ENCODE measurements at regions not wholly inside any gene's neighbourhood (a gene's known extent, or its start where the extent isn't known, plus 50 kb on each side); places are given as distances from the start of the nearest gene placed in this dataset.

DNA sequence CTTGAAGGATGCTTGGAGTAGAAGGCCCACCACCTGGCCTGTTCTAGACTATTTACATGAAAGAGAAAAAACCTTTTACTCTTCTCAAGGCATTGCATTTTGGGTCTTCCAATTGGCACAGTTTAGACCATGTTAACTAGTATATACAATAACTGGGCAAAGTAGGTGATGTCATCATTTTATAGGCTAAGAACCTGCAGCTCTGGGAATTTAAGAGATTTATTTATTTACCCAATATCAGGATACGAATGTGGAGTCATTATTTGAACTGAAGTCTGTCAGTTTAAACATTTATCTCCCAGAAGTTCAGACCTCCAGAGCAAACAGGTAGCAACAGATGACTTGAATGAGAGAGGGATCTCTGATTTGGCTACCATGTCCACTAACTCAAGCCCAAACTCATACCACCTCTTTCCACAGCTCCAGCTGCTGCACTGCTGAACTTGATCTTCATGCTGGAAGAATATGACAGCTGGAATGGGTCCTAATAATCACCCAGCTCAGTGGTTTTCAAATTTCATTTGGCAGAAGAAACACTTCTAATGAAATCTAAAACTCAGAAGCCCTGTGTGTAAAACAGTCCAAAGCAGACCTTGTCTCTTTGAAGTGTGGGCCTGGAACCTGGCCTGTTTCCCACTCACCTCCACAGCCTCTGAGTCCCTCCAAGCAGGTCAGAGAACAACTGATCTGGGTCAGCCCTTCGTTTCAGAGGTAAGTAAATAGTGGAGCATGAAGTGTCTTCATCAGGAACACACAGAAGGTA is 179.2 kb downstream of the EMP1 start:
- ATAC-seq (ENCODE audit: insufficient read depth, low FRiP score) = no peak
- Histone ChIP-seq H3K4me1 (ENCODE audit: control insufficient read depth in 5 of 5, insufficient read depth in 5 of 5, low read length in 5 of 5) (peaks cover 4 to 32% (median 11%) of the 10 kb centered on the region in 5 donors), H3K9me3 (ENCODE audit: control insufficient read depth in 4 of 4, insufficient read depth in 3 of 4, low read length in 3 of 4) (peaks cover 0 to 6% (median 2%) of the 10 kb centered on the region in 4 donors), H3K9ac (ENCODE audit: insufficient read depth in 1 of 2, low read length in 2 of 2) (no peak overlapping the region), H3K36me3 (ENCODE audit: control insufficient read depth in 4 of 4, insufficient read depth in 4 of 4, low read length in 4 of 4) (no peaks in the 10 kb centered on the region), H3K27ac (ENCODE audit: low read depth in 1 of 2, low read length in 1 of 2) (no peak overlapping the region), H3K27me3 (ENCODE audit: control insufficient read depth in 3 of 3, insufficient read depth in 3 of 3, low read length in 2 of 3) (peaks cover 0 to 9% (median 0%) of the 10 kb centered on the region in 3 donors), H3K4me3 (no peak overlapping the region)
- 43 to 70% methylated on average over 2 of the region's 2 CpGs for WGBS, 2 donors
- DNase-seq = peak; percentile 24 to 76 (median 65)
- no peak for TF ChIP-seq CTCF (IDR thresholded peaks at IDR 0.05; ENCODE audit: control extremely low read depth, extremely low read depth)

- H3K9ac ChIP-seq (ENCODE audit: insufficient read depth in 1 of 2, low read length in 2 of 2) = no peak overlapping the region
- no peak for TF ChIP-seq CTCF (IDR thresholded peaks at IDR 0.05; ENCODE audit: control extremely low read depth, extremely low read depth)
- ATAC-seq (ENCODE audit: insufficient read depth, low FRiP score) (no peak), DNase-seq (peak in 2 of 3 donors; percentile 37 to 58)
- no peak overlapping the region for H3K27ac ChIP-seq (ENCODE audit: low read depth in 1 of 2, low read length in 1 of 2)
- no peaks in the 10 kb centered on the region for H3K36me3 ChIP-seq (ENCODE audit: control insufficient read depth in 4 of 4, insufficient read depth in 4 of 4, low read length in 4 of 4)
- H3K9me3 ChIP-seq (ENCODE audit: control insufficient read depth in 4 of 4, insufficient read depth in 3 of 4, low read length in 3 of 4) = peaks cover 0 to 6% (median 2%) of the 10 kb centered on the region in 4 donors
- WGBS, 2 donors = 66 to 78% methylated on average over 5 of the region's 5 CpGs
- H3K4me3 ChIP-seq = no peak overlapping the region
- peaks cover 4 to 32% (median 11%) of the 10 kb centered on the region in 5 donors for H3K4me1 ChIP-seq (ENCODE audit: control insufficient read depth in 5 of 5, insufficient read depth in 5 of 5, low read length in 5 of 5)
- H3K27me3 ChIP-seq (ENCODE audit: control insufficient read depth in 3 of 3, insufficient read depth in 3 of 3, low read length in 2 of 3) = peaks cover 0 to 9% (median 0%) of the 10 kb centered on the region in 3 donors
Measured at GRCh38 chr12:13374793-13375192, 178.3 kb downstream of the EMP1 start.

- no peak for DNase-seq
- Histone ChIP-seq H3K4me1 (ENCODE audit: control insufficient read depth in 5 of 5, insufficient read depth in 5 of 5, low read length in 5 of 5) (peaks cover 4 to 32% (median 11%) of the 10 kb centered on the region in 5 donors), H3K27me3 (ENCODE audit: control insufficient read depth in 3 of 3, insufficient read depth in 3 of 3, low read length in 2 of 3) (peaks cover 0 to 9% (median 0%) of the 10 kb centered on the region in 3 donors), H3K27ac (ENCODE audit: low read depth in 1 of 2, low read length in 1 of 2) (no peak overlapping the region), H3K9me3 (ENCODE audit: control insufficient read depth in 4 of 4, insufficient read depth in 3 of 4, low read length in 3 of 4) (peaks cover 0 to 6% (median 2%) of the 10 kb centered on the region in 4 donors), H3K9ac (ENCODE audit: insufficient read depth in 1 of 2, low read length in 2 of 2) (no peak overlapping the region), H3K4me3 (no peak overlapping the region), H3K36me3 (ENCODE audit: control insufficient read depth in 4 of 4, insufficient read depth in 4 of 4, low read length in 4 of 4) (no peaks in the 10 kb centered on the region)
- ATAC-seq (ENCODE audit: insufficient read depth, low FRiP score) = no peak
- TF ChIP-seq CTCF (IDR thresholded peaks at IDR 0.05; ENCODE audit: control extremely low read depth, extremely low read depth) = no peak
- 87 to 88% methylated on average over 2 of the region's 2 CpGs for WGBS, 2 donors
Measured at GRCh38 chr12:13373803-13374202, 177.3 kb downstream of the EMP1 start.
